HG03442 (cell line): ENCODE measurements at regions not wholly inside any gene's neighbourhood (a gene's known extent, or its start where the extent isn't known, plus 50 kb on each side); places are given as distances from the start of the nearest gene placed in this dataset.
"Not testable (repeated sequence)": the region's sequence is repeated elsewhere in the genome, so short reads cannot be mapped to it uniquely, and the experiment has no call there.

Experiments
- ATAC-seq: cut with Tn5 transposase; IDR thresholded peaks from one replicate; pipeline ENCODE4 v1.9.1; 2021; ENCODE audit warnings: mild to moderate bottlenecking, moderate library complexity; ENCODE audit not compliant: unreplicated experiment

GRCh38 chr19:28319227-28319626 is 893.7 kb downstream of the UQCRFS1 start:
- no peak for ATAC-seq

GRCh38 chr19:28318469-28319179 is 894.3 kb downstream of the UQCRFS1 start:
- ATAC-seq = no peak

- no peak for ATAC-seq
These were observed 896.5 kb downstream of the UQCRFS1 start for GRCh38 chr19:28316464-28316863.

- ATAC-seq = no peak
These were observed 898.2 kb downstream of the UQCRFS1 start for GRCh38 chr19:28314756-28315155.

- ATAC-seq = no peak
These were observed 898.7 kb downstream of the UQCRFS1 start for GRCh38 chr19:28314287-28314686.

- no peak for ATAC-seq
These were observed 899.3 kb downstream of the UQCRFS1 start for GRCh38 chr19:28313633-28314032.

- ATAC-seq = no peak
These were observed 900.7 kb downstream of the UQCRFS1 start for GRCh38 chr19:28312269-28312668.

GRCh38 chr19:28310829-28311228 is 902.1 kb downstream of the UQCRFS1 start:
- not testable (repeated sequence) for ATAC-seq

GRCh38 chr19:28309070-28309469 is 903.9 kb downstream of the UQCRFS1 start:
- no peak for ATAC-seq

GRCh38 chr19:28307963-28308362 is 905.0 kb downstream of the UQCRFS1 start:
- ATAC-seq = no peak

- no peak for ATAC-seq
These were observed 905.5 kb downstream of the UQCRFS1 start for GRCh38 chr19:28307487-28307886.

- no peak for ATAC-seq
These were observed 907.4 kb downstream of the UQCRFS1 start for GRCh38 chr19:28305513-28305912.

GRCh38 chr19:28303502-28303901 is 909.4 kb downstream of the UQCRFS1 start:
- ATAC-seq = no peak

GRCh38 chr19:28301961-28302360 is 911.0 kb downstream of the UQCRFS1 start:
- no peak for ATAC-seq

GRCh38 chr19:28301463-28301862 is 911.5 kb downstream of the UQCRFS1 start:
- ATAC-seq = no peak

- ATAC-seq = no peak
These were observed 913.3 kb downstream of the UQCRFS1 start for GRCh38 chr19:28299649-28300048.

GRCh38 chr19:28297586-28298157 is 915.3 kb downstream of the UQCRFS1 start:
- no peak for ATAC-seq

- ATAC-seq = no peak
These were observed 915.9 kb downstream of the UQCRFS1 start for GRCh38 chr19:28297036-28297435.

- ATAC-seq = no peak
These were observed 916.4 kb downstream of the UQCRFS1 start for GRCh38 chr19:28296506-28296905.

GRCh38 chr19:28294975-28295374 is 918.0 kb downstream of the UQCRFS1 start:
- not testable (repeated sequence) for ATAC-seq

GRCh38 chr19:28294395-28294794 is 918.6 kb downstream of the UQCRFS1 start:
- ATAC-seq = no peak

- no peak for ATAC-seq
These were observed 919.3 kb downstream of the UQCRFS1 start for GRCh38 chr19:28293685-28294084.
